ENCODE measurements at regions not wholly inside any gene's neighbourhood (a gene's known extent, or its start where the extent isn't known, plus 50 kb on each side); places are given as distances from the start of the nearest gene placed in this dataset.
"Not testable (repeated sequence)": the region's sequence is repeated elsewhere in the genome, so short reads cannot be mapped to it uniquely, and the experiment has no call there.

- not testable (repeated sequence) for H3K4me1 Mint-ChIP-seq (ENCODE audit: low read depth in 2 of 2); ATAC-seq (replicated peaks); H3K27me3 Mint-ChIP-seq; H3K27ac Mint-ChIP-seq; DNase-seq; H3K4me3 Mint-ChIP-seq; H3K36me3 Mint-ChIP-seq (ENCODE audit: insufficient read depth); H3K9me3 Mint-ChIP-seq
Measured at GRCh38 chr5:54787910-54788309, 197.5 kb downstream of the ESM1 start.

DNA sequence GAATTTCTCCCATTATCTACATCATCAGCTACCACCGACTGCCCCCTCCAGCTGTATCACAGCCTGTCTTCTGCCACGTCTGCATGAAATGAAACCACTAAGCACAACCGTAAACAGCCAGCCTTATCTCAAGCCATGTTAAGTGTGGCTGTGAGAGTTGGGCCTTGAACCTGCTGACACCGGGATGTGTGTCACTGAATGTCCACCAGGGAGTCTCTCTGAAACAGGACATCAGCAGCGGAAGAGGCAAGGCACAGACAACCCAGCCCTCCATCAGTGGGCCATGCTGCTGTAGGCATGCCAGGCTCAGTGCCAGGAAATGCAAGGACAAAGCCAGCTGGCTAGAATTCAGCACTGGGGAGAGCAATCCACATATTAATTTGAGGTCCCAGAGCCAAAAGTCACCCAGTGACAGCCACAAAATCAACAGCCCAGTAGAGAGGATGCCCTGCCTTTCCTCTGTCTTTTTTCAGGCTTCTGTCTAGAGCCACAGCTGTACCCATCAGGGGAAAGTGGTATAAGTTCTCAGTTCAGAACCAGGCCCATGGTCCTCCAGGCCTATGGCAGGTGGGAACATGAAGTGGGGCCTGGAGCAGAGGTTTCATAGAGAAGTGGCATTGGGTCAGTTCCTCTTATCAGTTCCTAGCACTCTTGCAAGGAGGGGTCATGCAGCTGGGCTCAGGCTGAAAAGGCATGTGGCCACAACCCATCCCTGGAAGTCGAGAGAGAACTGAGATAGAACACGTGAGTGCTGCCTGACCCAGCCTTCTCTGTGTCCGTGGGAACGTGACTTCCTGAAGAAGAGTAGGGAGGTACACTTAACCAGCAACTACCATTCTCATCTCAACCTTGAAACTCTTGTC, 199.4 kb downstream of the ESM1 start:
- no peaks in the 10 kb centered on the region for H3K27me3 Mint-ChIP-seq
- H3K9me3 Mint-ChIP-seq, result peaks cover 1 to 10% of the 10 kb centered on the region in 2 donors
- H3K4me3 Mint-ChIP-seq, result no peak overlapping the region
- H3K27ac Mint-ChIP-seq, result peak overlapping the region in 1 of 2 donors; percentile 59
- H3K4me1 Mint-ChIP-seq (ENCODE audit: low read depth in 2 of 2), result peaks cover 0 to 1% of the 10 kb centered on the region in 2 donors
- H3K36me3 Mint-ChIP-seq (ENCODE audit: insufficient read depth), result no peaks in the 10 kb centered on the region
- peak; percentile 39 for ATAC-seq (replicated peaks)
- DNase-seq, result no peak

DNA sequence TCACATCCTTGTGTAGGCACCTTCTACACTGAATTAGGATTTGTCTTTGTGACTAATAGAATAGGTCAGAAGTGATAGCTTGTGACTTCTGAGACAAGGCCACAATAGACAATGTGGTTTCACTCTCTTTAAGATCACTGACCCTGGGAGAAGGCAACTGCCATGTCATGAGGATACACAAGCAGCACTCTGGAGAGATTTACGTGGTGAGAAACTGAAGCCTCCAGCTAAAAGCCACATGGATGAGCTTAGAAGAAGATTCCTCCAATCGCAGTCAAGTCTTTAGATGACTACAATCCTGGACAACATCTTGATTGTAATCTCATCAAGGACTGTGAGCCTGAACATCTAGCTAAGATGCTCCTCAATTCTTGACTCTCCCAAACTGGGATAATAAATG, 206.6 kb downstream of the ESM1 start:
- H3K9me3 Mint-ChIP-seq, result peaks cover 0 to 3% of the 10 kb centered on the region in 2 donors
- H3K27me3 Mint-ChIP-seq, result peaks cover 13 to 25% of the 10 kb centered on the region in 2 donors

DNA sequence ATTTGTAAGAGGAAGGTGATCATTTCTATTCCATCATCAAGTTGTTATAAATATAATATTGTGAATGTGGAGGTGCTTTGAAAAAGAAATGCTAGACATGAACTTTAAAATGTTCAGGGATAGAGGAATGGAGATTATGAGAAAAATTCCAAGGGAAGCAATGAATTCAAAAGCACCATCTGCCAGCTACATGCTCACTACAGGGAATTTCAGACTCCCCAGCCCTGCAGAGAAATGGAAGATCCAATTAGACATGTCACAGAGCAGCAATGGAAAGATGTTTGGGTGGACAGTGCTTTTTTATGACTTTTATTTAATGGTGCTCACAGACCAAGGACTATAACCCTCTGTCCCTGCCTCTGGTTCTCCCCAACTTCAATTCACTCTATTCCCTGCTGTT, 209.7 kb downstream of the ESM1 start:
- no peaks in the 10 kb centered on the region for H3K9me3 Mint-ChIP-seq
- H3K27me3 Mint-ChIP-seq, result peaks cover 13 to 25% of the 10 kb centered on the region in 2 donors
- ATAC-seq (replicated peaks), result no peak
- H3K36me3 Mint-ChIP-seq (ENCODE audit: insufficient read depth), result peaks cover 5% of the 10 kb centered on the region
- no peak overlapping the region for H3K27ac Mint-ChIP-seq
- H3K4me1 Mint-ChIP-seq (ENCODE audit: low read depth in 2 of 2), result peaks cover 4 to 5% of the 10 kb centered on the region in 2 donors
- no peak for DNase-seq
- no peak overlapping the region for H3K4me3 Mint-ChIP-seq

More for the DNA sequence above, 206.6 kb downstream of the ESM1 start:
- Mint-ChIP-seq H3K4me3 (no peak overlapping the region), H3K4me1 (ENCODE audit: low read depth in 2 of 2) (no peaks in the 10 kb centered on the region), H3K36me3 (ENCODE audit: insufficient read depth) (peaks cover under 1% of the 10 kb centered on the region), H3K27ac (no peak overlapping the region)
- no peak for DNase-seq
- ATAC-seq (replicated peaks), result no peak

- Mint-ChIP-seq H3K4me1 (ENCODE audit: low read depth in 2 of 2) (peaks cover 4 to 5% of the 10 kb centered on the region in 2 donors), H3K36me3 (ENCODE audit: insufficient read depth) (peaks cover 5% of the 10 kb centered on the region), H3K27ac (no peak overlapping the region), H3K4me3 (no peak overlapping the region), H3K9me3 (no peaks in the 10 kb centered on the region), H3K27me3 (peaks cover 13 to 25% of the 10 kb centered on the region in 2 donors)
- DNase-seq, result no peak
- no peak for ATAC-seq (replicated peaks)
Measured at GRCh38 chr5:54774281-54775170, 210.9 kb downstream of the ESM1 start.

DNA sequence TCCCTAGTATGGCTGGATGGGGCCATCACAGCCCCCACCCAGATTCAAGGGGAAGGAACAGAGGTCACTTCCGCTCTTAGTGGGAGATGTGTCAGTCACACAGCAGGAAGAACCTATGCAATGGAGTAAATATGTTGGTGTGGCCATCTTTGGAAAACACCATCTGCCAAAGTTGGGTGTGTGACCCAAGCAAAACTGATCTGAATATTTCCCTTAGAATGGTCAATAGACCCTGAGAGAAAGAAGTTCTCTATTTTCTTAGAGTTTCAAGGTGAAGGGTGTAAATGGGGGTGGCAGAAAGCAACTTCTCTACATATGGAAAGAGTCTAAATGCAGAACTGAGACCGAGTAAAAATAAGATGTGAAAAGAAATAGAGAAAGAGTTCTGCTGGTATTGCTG, 212.7 kb downstream of the ESM1 start:
- Mint-ChIP-seq H3K4me1 (ENCODE audit: low read depth in 2 of 2) (peaks cover 7 to 9% of the 10 kb centered on the region in 2 donors), H3K9me3 (no peaks in the 10 kb centered on the region), H3K27ac (no peak overlapping the region), H3K27me3 (peaks cover 13 to 21% of the 10 kb centered on the region in 2 donors), H3K36me3 (ENCODE audit: insufficient read depth) (peaks cover 5% of the 10 kb centered on the region), H3K4me3 (no peak overlapping the region)
- DNase-seq (no peak), ATAC-seq (replicated peaks) (peak; percentile 35)

DNA sequence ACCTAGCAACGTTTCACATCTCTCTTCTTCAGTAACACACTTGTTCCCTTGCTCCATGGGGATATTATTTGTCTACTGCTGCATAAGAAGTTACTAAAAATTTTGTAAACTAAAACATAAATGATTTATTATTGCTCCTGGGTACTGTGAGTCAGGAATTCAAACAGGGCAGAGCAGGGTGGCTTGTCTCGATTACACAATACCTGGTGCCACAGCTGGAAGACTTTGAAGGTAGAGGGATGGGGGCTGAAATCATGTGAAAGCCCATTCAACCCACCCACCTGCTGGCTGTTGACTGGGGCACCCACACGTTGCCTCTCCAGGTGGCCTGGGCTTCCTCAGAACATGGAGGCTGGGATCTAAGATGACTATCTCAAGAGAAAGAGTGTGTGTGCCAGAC, 213.2 kb downstream of the ESM1 start:
- peaks cover 13 to 17% of the 10 kb centered on the region in 2 donors for H3K27me3 Mint-ChIP-seq
- ATAC-seq (replicated peaks), result no peak
- no peak for DNase-seq
- H3K27ac Mint-ChIP-seq, result no peak overlapping the region
- peaks cover 5% of the 10 kb centered on the region for H3K36me3 Mint-ChIP-seq (ENCODE audit: insufficient read depth)
- no peaks in the 10 kb centered on the region for H3K9me3 Mint-ChIP-seq
- H3K4me3 Mint-ChIP-seq, result no peak overlapping the region
- peaks cover 7 to 9% of the 10 kb centered on the region in 2 donors for H3K4me1 Mint-ChIP-seq (ENCODE audit: low read depth in 2 of 2)

DNA sequence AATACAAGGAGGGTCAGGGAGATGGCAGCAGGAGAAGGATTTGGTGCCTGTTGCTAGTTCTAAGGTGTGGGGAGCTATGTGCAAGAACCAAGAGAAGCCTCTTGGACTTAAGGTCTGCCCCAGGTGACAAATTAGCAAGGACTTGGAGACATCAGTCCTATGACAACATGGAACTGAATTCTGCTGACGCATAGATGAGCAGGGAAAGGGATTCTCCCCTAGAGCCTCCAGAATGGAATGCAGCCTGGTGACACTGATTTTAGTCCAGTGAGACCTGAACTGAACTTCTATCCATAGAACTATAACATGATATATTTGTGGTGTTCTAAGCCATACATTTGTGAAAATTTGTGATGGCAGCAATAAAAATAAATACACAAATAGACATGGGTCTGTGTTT, 215.6 kb downstream of the ESM1 start:
- H3K4me3 Mint-ChIP-seq, result no peak overlapping the region
- H3K27ac Mint-ChIP-seq, result peak overlapping the region in 1 of 2 donors; percentile 50
- ATAC-seq (replicated peaks) (no peak), DNase-seq (no peak)
- H3K9me3 Mint-ChIP-seq, result no peaks in the 10 kb centered on the region
- H3K27me3 Mint-ChIP-seq, result no peaks in the 10 kb centered on the region
- peaks cover 5% of the 10 kb centered on the region for H3K36me3 Mint-ChIP-seq (ENCODE audit: insufficient read depth)
- H3K4me1 Mint-ChIP-seq (ENCODE audit: low read depth in 2 of 2), result peaks cover 9% of the 10 kb centered on the region in 2 donors

- no peaks in the 10 kb centered on the region for H3K9me3 Mint-ChIP-seq
- no peaks in the 10 kb centered on the region for H3K27me3 Mint-ChIP-seq
- no peak overlapping the region for H3K4me3 Mint-ChIP-seq
- DNase-seq (no peak), ATAC-seq (replicated peaks) (no peak)
- peak overlapping the region in 1 of 2 donors; percentile 61 for H3K27ac Mint-ChIP-seq
- peaks cover 9% of the 10 kb centered on the region in 2 donors for H3K4me1 Mint-ChIP-seq (ENCODE audit: low read depth in 2 of 2)
- peaks cover 5% of the 10 kb centered on the region for H3K36me3 Mint-ChIP-seq (ENCODE audit: insufficient read depth)
Measured at GRCh38 chr5:54769072-54769471, 216.3 kb downstream of the ESM1 start.

DNA sequence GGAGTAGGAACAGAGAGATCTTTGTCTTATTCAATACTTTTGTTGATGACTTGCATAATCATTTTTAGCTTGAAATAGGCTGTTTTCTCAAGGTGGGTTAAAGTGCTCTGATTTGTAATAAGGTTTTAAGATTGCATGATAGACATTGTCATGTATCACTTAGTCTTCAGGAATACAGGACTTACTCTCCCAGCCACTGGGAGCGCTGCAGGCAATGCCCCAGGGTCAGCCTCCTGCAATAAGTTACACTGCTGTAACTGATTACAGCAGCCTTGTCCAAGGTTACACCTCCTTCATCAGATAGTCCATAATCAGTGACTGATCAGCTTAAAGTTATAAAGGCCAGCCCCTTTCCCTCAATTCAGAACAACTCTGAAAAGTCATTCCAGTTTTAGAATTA, 218.6 kb downstream of the ESM1 start:
- Mint-ChIP-seq H3K9me3 (no peaks in the 10 kb centered on the region), H3K4me3 (no peak overlapping the region), H3K36me3 (ENCODE audit: insufficient read depth) (no peaks in the 10 kb centered on the region), H3K27ac (no peak overlapping the region), H3K4me1 (ENCODE audit: low read depth in 2 of 2) (peaks cover 4 to 5% of the 10 kb centered on the region in 2 donors), H3K27me3 (no peaks in the 10 kb centered on the region)
- DNase-seq, result no peak
- ATAC-seq (replicated peaks), result no peak

- peaks cover 5 to 13% of the 10 kb centered on the region in 2 donors for H3K4me1 Mint-ChIP-seq (ENCODE audit: low read depth in 2 of 2)
- H3K27me3 Mint-ChIP-seq, result no peaks in the 10 kb centered on the region
- H3K9me3 Mint-ChIP-seq, result no peaks in the 10 kb centered on the region
- H3K27ac Mint-ChIP-seq, result no peak overlapping the region
- ATAC-seq (replicated peaks), result no peak
- H3K36me3 Mint-ChIP-seq (ENCODE audit: insufficient read depth), result no peaks in the 10 kb centered on the region
- DNase-seq, result no peak
- H3K4me3 Mint-ChIP-seq, result no peak overlapping the region
Measured at GRCh38 chr5:54765165-54766028, 220.0 kb downstream of the ESM1 start.

DNA sequence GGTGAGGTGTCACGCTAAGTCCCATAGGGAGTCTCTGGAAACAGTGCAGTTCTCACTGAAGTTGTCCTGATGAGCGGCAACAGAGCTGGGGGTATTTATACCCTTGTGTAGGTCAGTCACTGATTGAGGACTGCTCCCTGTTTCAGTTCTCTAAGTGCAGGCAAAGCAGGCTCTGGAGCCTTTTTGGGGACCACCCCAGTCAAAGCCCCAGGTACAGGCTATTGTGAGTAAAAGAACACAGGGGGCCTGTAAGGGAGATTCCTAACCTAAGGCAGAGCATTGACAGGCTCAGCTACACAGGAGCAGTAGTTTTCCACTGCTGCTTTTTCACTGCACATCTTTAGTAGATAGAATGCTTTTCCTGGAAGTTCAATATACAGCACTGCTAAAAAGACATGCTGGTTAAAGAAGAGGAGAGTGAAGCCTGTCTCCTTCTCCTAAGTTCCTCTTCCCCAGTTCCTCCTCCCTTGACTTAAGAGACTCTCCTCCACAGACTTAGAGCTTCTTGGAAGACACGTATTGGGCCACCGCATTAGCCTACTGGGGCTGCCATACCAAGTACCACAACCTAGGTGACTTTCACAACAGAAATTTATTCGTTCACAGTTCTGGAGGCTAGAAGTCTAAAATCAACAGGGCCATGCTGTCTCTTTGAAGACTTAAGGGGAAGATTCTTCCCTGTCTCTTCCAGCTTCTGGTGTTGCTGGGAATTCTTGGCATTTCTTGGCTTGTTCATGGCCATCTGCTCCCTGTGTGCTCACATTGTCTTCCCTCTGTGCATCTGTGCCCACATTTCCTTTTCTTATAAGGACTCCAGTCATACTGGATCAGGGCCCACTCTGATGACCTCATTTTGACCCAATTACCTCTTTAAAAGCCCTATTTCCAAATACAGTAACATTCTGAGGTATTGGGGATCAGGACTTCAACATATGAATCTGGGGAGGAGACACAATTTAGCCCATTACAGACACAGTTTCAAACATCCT, 221.0 kb downstream of the ESM1 start:
- no peak overlapping the region for H3K4me3 Mint-ChIP-seq
- H3K27me3 Mint-ChIP-seq, result no peaks in the 10 kb centered on the region
- ATAC-seq (replicated peaks) (no peak), DNase-seq (no peak)
- no peaks in the 10 kb centered on the region for H3K36me3 Mint-ChIP-seq (ENCODE audit: insufficient read depth)
- H3K27ac Mint-ChIP-seq, result no peak overlapping the region
- no peaks in the 10 kb centered on the region for H3K9me3 Mint-ChIP-seq
- H3K4me1 Mint-ChIP-seq (ENCODE audit: low read depth in 2 of 2), result peaks cover 5 to 15% of the 10 kb centered on the region in 2 donors
